Ammon's horn (tissue), 1 donor: ENCODE measurements at regions not wholly inside any gene's neighbourhood (a gene's known extent, or its start where the extent isn't known, plus 50 kb on each side); places are given as distances from the start of the nearest gene placed in this dataset.

Experiments used
- DNase-seq: peaks from one replicate; pipeline ENCODE4 v3.0.0-alpha.2; 2016; ENCODE audit warnings: low spot score

DNA sequence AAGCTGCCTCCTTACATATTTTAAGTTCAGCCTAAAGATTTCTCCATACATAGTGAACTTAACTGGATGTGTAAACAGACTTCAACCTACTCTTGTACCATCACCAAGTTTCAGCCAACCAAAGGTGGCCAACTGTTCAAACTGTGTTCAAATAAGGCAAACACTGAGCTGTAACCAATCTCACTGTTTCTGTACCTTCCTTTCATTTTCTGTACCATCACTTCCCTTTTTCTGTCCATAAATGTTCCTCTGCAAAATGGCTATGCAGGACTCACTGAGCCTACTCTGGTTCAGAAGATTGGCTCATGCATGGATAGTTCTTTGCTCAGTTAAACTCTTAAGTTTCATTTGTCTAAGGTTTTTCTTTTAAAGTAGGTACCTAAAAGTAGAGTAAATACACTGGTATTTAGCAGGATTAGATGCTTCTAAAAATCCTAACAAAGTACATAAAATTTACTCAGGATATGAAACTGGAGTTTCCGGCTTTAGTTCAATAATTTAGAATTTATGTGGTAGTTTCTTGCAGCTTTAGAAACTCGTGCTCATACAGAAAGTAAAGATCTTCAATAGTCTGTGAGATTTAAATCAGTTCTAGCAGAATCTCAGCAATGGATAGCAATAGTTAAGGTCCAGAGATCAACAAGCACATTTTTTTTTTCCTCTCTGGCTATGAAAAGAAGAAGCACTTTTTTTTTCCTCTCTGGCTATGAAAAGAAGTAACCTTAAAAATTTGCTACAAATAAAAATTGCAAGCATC, 282.0 kb upstream of the PPFIA2 start:
- peak; percentile 8 for DNase-seq

DNA sequence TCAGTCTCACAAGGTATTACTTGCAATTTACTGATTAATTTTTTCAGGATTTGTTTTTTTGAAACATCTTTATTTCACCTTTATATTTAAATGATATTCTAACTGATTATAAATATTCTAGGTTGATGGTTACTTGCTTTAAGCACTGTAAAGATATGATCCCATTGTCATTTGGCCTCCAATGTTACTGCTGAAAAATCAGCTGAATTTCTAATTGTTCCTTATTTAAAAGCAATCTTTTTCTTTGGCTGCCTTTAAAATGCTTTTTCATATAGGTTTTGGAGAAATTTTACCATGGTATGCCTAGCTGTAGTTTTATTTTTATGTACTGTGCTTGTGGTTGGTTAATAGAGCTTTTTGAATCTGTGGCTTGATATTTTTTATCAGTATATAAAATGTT, 275.6 kb upstream of the PPFIA2 start:
- no peak for DNase-seq

DNA sequence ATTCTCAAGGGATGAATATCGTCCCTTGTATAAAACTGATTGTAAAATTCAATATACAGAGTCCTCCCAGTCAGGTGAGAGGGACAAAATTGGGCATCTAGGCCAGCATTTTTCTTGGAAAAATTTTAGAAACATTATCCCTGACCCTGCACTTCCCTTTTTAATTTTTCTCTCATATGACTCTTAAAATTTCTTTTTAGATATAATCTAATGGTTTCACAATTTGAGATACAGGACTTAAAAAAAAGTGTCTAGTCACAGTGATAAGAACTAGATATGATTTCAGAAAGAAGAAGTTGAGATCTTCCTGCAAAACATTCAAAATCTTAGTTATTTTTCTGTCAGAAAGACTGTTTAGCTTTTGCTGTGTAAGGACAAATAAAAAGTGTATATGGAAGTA, 270.8 kb upstream of the PPFIA2 start:
- no peak for DNase-seq

DNA sequence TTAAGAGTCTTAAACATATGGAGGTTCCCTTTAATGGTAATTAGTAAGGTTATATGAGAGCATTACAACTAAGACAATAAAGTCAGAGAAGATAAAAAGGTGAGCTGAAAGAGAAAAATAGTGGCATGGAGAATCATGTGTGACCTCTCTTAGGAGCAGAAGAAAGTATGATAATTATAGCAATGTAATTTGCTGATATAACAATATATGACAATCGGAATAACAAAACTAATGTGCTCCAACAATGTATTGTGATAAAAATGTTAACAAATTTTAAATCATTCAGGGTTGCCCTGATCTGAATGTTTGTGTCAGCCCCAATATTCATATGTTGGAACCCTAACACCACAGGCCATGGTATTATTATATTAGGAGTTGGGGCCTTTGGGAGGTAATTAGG, 269.6 kb upstream of the PPFIA2 start:
- DNase-seq, result no peak

DNA sequence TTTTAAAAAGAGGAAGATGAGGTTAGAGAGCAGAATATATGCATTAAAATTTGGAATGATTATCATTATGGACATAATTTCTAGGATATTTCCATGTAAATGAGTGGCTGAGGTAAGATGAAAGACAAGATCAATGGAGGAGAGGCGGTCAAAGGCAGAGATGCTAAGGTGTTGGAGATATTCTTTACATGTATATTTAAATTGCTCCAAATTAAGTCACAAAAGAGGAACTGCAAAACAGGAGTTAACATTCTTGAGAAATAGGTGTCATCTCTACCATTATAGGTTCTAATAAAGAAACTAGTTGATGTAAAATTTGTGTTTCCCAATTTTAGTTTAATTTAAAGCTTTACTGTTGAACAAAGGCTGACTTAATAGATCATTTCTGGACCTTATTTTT, 268.5 kb upstream of the PPFIA2 start:
- no peak for DNase-seq

DNA sequence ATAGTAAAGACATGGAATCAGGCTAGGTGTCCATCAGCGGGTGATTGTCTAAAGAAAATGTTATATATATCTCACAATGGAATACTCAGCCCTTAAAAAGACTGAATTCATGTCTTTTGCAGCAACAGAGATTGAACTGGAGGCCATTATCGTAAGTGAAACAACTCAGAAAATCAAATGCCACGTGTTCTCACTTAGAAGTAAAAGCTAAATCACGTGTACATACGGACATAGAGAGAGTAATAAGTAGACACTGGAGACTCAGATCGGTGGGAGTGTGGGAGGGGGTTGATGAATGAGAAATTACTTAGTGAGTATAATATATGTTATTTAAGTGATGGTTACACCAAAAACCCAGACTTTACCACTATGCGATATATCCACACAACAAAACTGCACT, 266.3 kb upstream of the PPFIA2 start:
- no peak for DNase-seq

DNA sequence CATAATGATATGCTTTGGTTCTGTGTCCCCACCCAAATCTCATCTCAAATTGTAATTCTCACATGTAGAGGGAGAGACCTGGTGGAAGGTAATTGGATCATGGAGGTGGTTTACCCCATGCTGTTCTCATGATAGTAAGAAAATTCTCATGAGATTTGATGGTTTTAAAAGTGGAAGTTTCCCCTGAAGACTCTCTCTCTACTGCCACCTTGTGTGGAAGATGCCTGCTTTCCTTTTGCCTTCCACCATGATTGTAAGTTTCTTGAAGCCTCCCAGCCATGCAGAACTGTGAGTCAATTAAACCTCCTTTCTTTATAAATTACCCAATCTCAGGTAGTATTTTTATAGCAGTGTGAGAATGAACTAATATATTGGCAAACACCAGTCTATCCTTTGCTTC, 260.4 kb upstream of the PPFIA2 start:
- DNase-seq, result no peak

DNA sequence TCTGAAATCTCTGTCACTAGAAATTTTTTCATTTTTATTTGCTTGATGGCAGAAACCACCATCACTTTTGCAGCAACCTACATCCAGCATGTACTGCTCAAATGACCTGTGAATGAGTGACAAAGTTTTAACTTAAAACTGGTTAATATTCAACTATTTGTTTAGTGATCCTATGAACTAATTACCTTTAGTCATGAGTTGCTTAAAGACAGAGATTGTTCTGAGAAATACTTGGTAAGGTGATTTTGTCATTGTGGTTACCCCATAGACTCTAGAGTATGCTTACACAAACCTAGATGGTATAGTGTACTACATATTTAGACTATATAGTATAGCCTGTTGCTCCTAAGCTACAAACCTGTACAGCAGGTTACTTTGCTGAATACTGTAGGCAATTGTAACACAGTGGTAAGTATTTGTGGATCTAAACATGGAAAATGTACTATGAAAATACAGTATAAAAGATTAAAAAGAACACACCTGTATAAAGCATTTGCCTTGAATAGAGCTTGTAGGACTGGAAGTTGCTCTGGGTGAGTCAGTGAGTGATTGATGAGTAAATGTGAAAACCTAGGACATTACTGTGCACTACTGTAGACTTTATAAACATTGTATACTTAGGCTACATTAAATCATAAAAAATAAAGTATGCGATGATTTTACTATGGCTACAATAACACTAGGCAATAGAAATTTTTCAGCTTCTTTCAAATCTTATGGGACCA, 256.6 kb upstream of the PPFIA2 start:
- DNase-seq, result no peak

DNA sequence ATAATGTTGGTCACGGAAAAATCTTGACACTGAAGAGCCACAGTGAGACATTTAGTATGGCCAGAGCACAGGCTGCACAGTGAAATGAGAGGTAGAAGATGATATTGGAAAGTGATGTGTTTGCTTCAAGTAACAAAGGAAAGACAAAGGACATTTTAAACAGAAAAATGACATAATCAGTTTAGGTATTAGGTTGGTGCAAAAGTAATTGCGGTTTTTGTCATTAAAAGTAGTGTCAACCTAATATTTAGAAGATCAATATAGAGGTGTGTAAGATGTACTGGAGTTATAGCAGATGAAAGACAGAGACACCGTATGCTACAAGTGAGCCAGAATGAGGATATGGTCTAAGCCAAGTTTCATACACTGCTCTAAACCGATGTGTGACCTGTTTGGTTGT, 253.0 kb upstream of the PPFIA2 start:
- DNase-seq, result no peak

DNA sequence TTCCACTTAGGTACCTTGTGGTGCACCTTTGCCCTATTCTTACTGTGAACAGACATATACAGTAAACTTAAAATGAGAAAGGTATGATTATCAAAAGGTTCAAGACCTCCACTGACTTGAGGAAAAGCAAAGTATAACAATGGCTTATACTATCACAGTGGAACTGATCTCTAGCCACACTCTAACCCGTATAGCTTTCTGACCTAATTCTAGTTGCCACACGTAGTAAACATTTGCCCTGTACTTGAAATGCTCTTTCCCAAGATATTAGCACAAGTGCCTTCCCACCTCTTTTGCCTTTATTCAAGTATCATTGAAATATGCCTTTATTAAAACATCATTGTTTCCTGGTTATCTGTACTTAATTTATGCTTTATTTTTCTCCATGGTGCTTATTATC, 250.4 kb upstream of the PPFIA2 start:
- no peak for DNase-seq

DNA sequence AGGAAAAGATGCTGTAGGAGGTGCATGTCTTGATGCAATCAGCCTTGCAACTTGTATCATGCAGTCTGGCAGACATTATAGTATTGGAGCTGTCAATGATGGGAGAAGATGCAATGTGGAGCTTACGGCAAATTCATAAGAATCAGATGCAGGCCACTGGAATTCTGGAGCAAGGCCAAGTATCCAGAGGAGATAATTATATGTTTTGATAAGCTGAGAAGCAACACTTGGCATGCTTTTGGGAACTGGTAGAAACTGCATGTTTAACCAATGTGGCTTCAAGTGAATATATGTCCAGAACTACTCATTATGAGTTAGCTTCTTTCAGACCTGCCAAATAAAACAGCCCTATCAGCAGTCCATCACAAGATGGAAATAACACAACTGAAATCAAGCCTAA, 249.1 kb upstream of the PPFIA2 start:
- no peak for DNase-seq

DNA sequence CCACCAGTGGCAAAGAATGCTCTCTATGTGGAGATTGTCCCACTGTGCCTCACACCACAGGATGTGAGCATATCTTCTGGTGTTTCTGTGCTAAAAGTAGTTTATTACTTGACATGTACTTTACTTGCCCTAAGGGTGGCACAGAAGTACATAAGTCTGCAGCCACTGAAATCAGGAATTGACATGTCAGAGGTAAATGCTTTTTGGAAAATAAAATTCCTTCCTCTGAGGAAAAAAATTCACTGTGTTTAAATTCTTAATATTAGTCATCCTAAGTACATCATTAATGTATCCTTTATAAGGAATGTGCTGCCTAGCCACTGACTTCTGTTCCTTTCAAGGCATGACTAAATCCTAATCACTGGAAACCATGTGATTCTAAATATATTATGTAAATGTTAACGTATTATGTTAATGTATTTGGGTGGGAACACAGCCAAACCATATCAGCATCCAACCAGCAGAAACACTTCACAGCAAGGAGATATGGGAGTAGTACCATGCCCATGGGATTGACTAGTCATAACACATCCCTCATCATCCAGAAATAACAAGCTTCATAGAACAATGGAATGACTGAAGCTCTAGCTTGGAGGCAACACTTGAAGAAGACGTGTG, 239.7 kb upstream of the PPFIA2 start:
- no peak for DNase-seq

DNA sequence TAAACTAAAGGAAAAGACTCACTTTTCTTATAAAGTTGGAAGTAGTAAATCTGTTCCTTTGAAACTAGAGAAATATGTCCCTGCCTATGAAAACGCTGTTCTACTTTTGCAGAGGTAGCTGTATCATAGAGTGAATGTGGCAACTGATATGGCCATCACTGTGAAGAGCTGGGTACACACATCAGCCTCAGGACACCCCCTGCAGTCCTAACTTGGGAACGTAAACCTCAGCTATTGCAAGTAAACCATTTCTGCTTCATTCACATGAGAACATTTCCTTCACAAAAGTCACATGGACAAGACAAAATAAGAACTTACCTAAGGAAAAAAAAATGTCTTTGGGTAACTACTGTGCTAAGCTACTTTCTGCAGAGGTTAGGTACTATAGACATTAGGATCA, 233.3 kb upstream of the PPFIA2 start:
- peak; percentile 42 for DNase-seq

DNA sequence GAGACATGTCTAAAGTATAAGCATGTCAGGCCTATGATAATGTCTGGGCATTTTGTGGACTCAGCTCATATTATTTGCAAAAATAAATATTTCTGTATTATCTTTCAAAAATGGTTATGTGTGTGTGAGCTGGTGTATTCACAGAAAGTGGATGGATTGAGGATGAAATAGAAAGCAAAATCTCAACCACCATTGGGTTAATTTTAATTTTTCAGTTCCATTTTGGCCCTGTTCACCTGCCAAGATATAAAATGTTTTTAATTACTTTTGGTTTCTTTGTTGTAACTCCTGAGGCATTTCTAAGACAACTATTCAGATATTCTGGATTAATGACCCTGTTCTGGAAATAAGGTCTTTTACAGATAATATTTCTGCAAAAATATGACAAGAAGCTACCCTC, 232.7 kb upstream of the PPFIA2 start:
- no peak for DNase-seq

DNA sequence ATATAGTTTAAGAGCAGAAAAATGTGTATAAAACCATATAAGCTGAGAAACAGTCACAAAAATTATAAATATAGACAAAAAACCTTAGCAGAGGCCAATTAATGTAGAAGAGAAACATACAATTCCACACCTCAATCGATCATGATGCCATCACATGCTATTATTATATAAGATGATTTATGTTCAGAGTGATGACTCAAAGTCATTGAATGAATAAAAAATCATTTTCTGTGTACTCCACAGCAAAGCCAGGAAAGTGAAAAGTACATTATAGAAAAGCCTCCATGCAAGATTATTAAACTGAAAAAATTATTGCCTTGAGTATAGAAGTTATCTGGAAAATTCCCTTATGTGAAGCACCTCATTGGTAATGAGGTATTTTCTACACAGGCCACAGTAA, 229.2 kb upstream of the PPFIA2 start:
- DNase-seq, result no peak

DNA sequence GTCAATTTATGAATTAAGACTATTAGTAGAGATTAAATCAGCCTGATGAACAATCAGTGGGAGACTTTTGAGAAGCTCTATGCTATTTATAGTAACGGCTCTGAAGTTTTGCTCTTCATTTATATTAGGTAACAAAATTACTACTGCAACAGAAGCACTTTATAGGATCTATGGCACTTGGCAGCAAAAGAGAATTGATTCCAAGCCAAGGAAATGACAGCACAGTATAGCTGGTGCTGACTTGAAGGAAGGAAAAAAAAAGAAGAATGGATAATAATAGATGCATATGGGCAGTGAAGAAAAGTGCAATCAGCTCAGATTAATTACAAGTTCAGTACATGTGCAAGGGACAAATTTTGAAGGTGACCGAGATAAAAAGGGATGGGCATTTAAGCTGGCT, 228.2 kb upstream of the PPFIA2 start:
- no peak for DNase-seq

DNA sequence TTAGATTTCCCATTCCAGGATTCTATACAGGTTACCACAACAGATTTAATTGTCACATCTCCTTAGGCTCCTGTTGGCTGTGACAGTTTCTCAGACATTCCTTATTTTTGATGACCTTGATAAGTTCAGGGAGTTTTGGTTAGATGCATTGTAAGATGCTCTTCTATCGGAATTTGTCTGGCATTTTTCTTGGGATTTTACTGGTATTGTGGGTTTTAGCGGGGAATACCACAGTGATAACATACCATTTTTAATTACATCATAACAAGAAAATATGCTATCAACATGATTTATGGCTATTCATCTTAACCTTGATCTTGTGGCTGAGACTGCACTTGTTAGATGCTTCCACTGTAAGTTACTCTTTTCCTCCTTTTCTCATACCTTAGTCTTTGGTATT, 217.5 kb upstream of the PPFIA2 start:
- no peak for DNase-seq

DNA sequence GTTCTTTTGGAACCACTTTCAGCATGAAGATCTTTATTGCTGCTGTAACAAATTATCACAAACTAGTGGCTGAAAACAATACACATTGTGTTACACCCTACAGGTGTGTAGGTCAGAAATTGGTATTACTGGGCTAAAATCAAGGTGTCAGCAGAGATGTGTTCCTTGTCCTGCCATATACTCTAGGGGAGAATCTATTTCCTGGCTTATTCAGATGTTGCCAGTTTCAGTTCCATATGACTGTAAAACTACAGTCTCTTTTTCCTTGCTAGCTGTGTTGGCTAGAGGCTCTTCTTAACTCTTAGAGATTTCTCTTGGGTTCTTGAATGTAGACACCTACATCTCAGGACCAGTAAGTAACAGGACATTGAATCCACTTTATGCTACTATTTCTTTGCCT, 215.6 kb upstream of the PPFIA2 start:
- DNase-seq, result no peak

DNA sequence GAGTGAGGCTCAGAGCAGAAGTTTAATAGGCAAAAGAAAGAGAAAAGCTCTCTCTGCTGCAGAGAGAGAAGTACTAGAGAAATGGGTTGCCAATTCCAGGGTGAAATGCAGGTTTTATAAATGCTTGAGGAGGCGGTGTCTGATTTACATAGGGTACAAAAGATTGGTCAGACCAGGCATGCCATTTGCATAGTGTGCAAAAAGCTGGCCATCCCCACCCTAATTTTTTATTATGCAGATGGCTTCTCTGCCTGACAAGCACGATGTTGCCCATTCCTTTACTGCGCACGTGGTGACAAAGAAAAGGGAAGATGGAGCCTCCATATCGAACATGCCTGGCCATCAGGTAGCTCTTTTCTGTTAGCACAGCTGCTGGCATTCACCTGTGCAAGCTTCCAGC, 209.3 kb upstream of the PPFIA2 start:
- no peak for DNase-seq

DNA sequence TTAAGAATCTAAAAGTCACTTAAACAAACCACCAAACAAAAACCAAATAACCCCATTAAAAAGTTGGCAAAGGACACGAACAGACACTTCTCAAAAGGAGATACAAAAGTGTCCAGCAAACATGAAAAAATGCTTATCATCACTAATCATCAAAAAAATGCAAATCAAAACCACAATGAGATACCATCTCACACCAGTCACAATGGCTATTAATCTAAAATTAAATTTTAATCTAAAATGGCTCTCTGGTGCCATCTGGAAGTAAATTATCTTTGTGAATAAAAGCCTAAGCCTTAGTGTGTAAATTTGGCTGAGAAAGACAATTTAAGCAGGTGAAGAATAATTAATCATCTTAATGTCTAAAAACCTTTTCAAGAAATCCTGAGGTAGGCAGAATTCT, 204.5 kb upstream of the PPFIA2 start:
- DNase-seq, result no peak

DNA sequence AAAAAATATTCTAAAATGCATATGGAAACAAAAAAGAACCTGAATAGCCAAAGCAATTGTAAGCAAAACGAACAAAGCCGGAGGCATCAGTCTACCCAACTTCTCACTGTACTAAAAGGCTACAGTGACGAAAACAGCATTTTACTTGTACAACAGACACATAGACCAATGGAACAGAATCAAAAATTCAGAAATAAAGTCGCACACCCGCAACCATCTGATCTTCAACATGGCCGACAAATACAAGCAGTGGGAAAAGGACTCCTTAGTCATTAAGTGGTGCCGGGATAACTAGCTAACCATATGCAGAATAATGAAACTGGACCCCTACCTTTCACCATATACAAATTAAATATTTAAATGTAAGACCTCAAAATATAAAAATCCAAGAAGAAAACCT, 203.9 kb upstream of the PPFIA2 start:
- no peak for DNase-seq

DNA sequence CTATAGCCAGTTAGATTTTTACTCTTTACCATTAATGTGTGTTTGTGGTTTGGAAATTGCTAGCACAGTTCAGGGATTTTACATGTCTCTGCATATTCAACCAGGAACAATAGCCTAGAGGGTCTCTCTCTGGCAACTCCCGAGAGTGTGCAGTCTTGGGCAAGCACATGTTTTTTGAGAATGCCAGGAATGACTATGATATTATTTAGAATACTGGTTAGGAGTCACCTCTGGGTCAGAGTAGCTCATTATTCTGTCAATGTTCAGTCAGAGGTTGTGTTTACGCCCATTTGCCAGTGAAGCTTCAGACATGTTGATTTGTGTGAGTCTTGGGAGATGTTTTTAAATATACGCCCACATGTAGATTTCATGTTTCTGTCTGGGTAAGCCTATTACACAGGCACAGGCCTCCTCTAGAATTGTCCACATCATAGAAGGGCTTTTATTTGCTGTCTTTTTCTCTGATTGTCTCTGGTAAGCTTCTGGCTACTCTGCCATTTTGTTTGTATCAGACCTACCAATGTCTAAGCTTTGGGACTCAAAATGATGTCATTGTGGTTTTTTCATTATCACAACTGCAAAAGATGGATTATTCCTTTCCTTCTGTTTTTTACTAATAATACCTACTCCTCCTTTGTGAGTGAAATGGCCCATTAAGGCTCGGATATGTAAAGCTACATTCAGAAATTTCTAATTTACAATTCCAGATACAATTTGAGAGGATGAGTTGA, 203.1 kb upstream of the PPFIA2 start:
- no peak for DNase-seq

DNA sequence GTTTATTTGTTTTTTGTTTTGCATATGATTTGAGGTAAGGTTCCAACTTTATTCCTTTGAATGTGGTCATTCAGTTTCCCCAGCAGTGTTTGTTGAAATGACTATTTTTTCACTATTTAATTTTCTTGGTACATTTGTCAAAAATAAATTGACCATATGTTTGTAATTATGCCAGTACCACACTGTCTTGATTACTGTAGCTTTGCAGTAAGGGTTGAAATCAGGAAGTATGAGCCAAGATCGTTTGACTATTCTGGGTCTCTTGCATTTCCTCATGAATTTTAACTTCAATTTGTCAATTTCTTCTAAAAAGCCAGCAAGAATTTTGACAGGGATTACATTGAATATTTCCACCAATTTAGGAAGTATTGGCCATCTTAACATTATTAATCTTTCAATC, 199.3 kb upstream of the PPFIA2 start:
- peak; percentile 8 for DNase-seq
